ENCODE measurements at regions not wholly inside any gene's neighbourhood (a gene's known extent, or its start where the extent isn't known, plus 50 kb on each side); places are given as distances from the start of the nearest gene placed in this dataset.
"Not testable (repeated sequence)": the region's sequence is repeated elsewhere in the genome, so short reads cannot be mapped to it uniquely, and the experiment has no call there.

GRCh38 chr1:47659146-47659545, 221.3 kb downstream of the FOXD2 start:
- no peak overlapping the region for H3K4me3 ChIP-seq (replicated peaks; ENCODE audit: low read depth, low read length)
- no peak for DNase-seq (ENCODE audit: low read depth)
- no peak for TF ChIP-seq CTCF (IDR thresholded peaks at IDR 0.05; ENCODE audit: low read length, missing control alignments)

DNA sequence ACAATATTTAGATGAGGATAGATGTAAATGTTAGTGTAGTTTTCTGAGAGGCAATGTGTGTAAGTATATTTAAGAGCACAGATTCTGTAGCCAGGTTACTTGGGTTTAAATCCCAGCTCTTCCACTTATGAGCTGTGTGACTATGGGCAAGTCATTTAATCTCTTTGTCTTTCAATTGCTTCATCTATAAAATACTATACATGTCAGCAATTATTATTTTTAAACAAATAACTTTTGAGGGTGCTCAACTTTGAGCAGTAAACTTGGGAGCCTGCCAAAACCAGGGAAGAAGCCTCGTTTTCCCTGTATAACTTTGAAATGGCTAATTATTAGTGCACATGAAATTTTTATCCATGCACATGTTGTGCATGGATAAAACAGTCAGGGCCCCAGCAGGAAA, 222.8 kb downstream of the FOXD2 start:
- no peak for TF ChIP-seq CTCF (IDR thresholded peaks at IDR 0.05; ENCODE audit: low read length, missing control alignments)
- no peak for DNase-seq (ENCODE audit: low read depth)
- H3K4me3 ChIP-seq (replicated peaks; ENCODE audit: low read depth, low read length), result no peak overlapping the region

DNA sequence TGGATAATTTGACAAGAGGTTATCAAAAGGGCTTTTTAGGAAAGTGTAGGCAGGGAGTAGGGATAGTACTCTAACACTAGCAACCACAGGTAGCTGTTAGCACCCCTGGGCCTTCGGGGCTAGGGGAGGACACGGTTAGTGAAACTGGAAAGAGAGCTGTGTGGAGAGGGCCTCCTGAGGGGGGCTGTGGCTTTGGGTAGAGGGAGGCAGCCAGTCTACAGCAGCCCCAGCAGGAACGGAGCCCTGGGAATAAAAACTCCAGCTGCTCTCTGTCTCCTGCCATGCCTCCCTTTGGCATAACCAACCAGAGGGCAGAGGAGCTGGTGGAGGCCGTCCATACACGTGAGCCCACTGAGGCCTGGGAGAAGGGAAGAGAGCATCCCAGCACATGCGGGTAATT, 223.2 kb downstream of the FOXD2 start:
- DNase-seq (ENCODE audit: low read depth), result no peak
- H3K4me3 ChIP-seq (replicated peaks; ENCODE audit: low read depth, low read length), result no peak overlapping the region
- no peak for TF ChIP-seq CTCF (IDR thresholded peaks at IDR 0.05; ENCODE audit: low read length, missing control alignments)

DNA sequence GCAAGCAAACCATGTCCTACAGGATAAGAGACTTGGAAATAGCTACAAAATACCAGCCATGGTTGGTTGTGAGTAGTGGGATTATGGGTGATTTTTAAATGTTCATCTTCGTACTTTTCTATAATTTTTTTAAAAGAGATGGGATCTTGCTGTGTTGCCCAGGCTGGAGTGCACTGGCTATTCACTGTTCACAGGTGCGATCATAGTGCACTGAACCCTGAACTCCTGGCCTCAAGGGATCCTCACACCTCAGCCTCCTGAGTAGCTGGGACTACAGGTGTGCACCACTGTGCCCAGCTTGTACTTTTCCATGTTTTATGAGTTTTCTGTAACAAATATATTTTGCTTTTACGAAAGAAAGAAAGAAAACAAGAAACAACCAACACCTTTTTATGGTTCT, 224.2 kb downstream of the FOXD2 start:
- no peak overlapping the region for H3K4me3 ChIP-seq (replicated peaks; ENCODE audit: low read depth, low read length)
- no peak for DNase-seq (ENCODE audit: low read depth)
- TF ChIP-seq CTCF (IDR thresholded peaks at IDR 0.05; ENCODE audit: low read length, missing control alignments), result no peak

DNA sequence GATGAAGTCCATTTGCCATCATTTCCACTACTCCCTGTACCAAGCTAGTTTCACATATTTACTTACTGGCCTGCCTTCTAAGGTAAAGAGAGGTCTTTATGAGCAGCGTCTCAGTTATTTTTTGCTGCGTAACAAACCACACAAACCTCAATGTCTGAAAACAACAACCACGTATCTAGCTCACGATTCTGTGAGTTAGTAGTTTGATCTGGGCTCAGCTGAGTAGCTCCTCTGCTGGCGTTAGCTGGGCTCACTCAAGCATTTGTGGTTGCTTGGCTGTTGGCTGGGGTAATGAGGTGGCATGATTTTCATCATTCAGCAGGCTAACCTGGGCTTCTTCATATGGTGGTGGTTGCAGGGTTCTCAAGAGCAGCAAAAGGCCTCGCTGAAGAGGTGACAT, 225.4 kb downstream of the FOXD2 start:
- no peak for DNase-seq (ENCODE audit: low read depth)
- no peak for TF ChIP-seq CTCF (IDR thresholded peaks at IDR 0.05; ENCODE audit: low read length, missing control alignments)
- H3K4me3 ChIP-seq (replicated peaks; ENCODE audit: low read depth, low read length), result no peak overlapping the region

GRCh38 chr1:47664356-47664755, 226.5 kb downstream of the FOXD2 start:
- no peak for DNase-seq (ENCODE audit: low read depth)
- H3K4me3 ChIP-seq (replicated peaks; ENCODE audit: low read depth, low read length), result no peak overlapping the region
- no peak for TF ChIP-seq CTCF (IDR thresholded peaks at IDR 0.05; ENCODE audit: low read length, missing control alignments)

GRCh38 chr1:47664896-47665295, 227.1 kb downstream of the FOXD2 start:
- not testable (repeated sequence) for DNase-seq (ENCODE audit: low read depth); H3K4me3 ChIP-seq (replicated peaks; ENCODE audit: low read depth, low read length)

Data from fibroblast of pulmonary artery (primary cell).